Mucosa of rectum (tissue), 2 donors: ENCODE measurements at regions not wholly inside any gene's neighbourhood (a gene's known extent, or its start where the extent isn't known, plus 50 kb on each side); places are given as distances from the start of the nearest gene placed in this dataset.

Source experiments
- H3K27ac ChIP-seq, 2 donors: one replicate each; pipeline ENCODE4 v1.7.0; 2013; ENCODE audit warnings: inconsistent platforms in 2 of 2, low read depth in 2 of 2, low read length in 2 of 2
- H3K27me3 ChIP-seq, 2 donors: one replicate each; pipeline ENCODE4 v1.7.0; 2013; ENCODE audit warnings: low read length in 2 of 2; ENCODE audit not compliant: control insufficient read depth in 2 of 2, insufficient read depth in 2 of 2
- H3K36me3 ChIP-seq, 2 donors: one replicate each; pipeline ENCODE4 v1.7.0; 2013; ENCODE audit warnings: low read length in 2 of 2; ENCODE audit not compliant: control insufficient read depth in 2 of 2, insufficient read depth in 2 of 2
- H3K4me1 ChIP-seq, 2 donors: one replicate each; pipeline ENCODE4 v1.7.0; 2013; ENCODE audit warnings: low read length in 2 of 2, mild to moderate bottlenecking in 1 of 2; ENCODE audit not compliant: control insufficient read depth in 2 of 2, insufficient read depth in 2 of 2
- H3K4me3 ChIP-seq, 2 donors: one replicate each; pipeline ENCODE4 v1.7.0; 2013; ENCODE audit warnings: low read length in 2 of 2
- H3K9ac ChIP-seq, 2 donors: one replicate each; pipeline ENCODE4 v1.7.0; 2013; ENCODE audit warnings: low read length in 2 of 2, low read depth in 1 of 2, mild to moderate bottlenecking in 1 of 2
- H3K9me3 ChIP-seq, 2 donors: one replicate each; pipeline ENCODE4 v1.7.0; 2013; ENCODE audit warnings: low read length in 2 of 2; ENCODE audit not compliant: control insufficient read depth in 2 of 2
- donor health status: healthy.
- donor health status: Normal muscosa, but diverticular disease.

GRCh38 chr9:116087246-116087645 is 66.3 kb upstream of the PAPPA start:
- no peaks in the 10 kb centered on the region for H3K27me3 ChIP-seq
- H3K9me3 ChIP-seq: no peaks in the 10 kb centered on the region
- H3K9ac ChIP-seq: no peak overlapping the region
- no peaks in the 10 kb centered on the region for H3K36me3 ChIP-seq
- no peak overlapping the region for H3K27ac ChIP-seq
- no peaks in the 10 kb centered on the region for H3K4me1 ChIP-seq
- H3K4me3 ChIP-seq: no peak overlapping the region

DNA sequence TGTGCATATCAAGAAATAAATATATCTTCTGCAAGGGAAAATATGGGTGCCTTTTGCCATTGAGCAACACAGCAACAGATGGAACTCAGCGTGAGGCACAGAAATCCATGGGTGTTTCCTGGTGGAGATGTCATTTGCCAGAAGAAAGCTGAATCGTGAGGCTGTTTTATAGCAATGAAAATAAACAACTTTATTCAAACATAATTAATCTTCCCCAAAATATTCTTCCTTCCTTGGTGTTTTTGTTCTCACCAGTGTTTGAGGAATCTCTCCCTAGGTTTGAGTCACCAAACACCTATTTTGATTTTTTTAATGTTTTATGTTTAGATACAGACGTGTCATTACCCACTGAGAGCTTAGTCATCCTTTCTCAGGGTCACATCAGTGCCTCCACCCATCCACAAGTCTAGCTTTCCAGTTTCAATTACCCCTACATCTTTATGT is 65.8 kb upstream of the PAPPA start:
- H3K9me3 ChIP-seq: no peaks in the 10 kb centered on the region
- H3K27me3 ChIP-seq: no peaks in the 10 kb centered on the region
- H3K9ac ChIP-seq: no peak overlapping the region
- H3K36me3 ChIP-seq: no peaks in the 10 kb centered on the region
- no peak overlapping the region for H3K27ac ChIP-seq
- no peak overlapping the region for H3K4me3 ChIP-seq
- no peaks in the 10 kb centered on the region for H3K4me1 ChIP-seq

- Histone ChIP-seq H3K27me3 (no peaks in the 10 kb centered on the region), H3K27ac (no peak overlapping the region), H3K9ac (no peak overlapping the region), H3K4me1 (no peaks in the 10 kb centered on the region), H3K9me3 (no peaks in the 10 kb centered on the region), H3K36me3 (no peaks in the 10 kb centered on the region), H3K4me3 (no peak overlapping the region)
Observed at GRCh38 chr9:116088396-116088795, 65.2 kb upstream of the PAPPA start.

DNA sequence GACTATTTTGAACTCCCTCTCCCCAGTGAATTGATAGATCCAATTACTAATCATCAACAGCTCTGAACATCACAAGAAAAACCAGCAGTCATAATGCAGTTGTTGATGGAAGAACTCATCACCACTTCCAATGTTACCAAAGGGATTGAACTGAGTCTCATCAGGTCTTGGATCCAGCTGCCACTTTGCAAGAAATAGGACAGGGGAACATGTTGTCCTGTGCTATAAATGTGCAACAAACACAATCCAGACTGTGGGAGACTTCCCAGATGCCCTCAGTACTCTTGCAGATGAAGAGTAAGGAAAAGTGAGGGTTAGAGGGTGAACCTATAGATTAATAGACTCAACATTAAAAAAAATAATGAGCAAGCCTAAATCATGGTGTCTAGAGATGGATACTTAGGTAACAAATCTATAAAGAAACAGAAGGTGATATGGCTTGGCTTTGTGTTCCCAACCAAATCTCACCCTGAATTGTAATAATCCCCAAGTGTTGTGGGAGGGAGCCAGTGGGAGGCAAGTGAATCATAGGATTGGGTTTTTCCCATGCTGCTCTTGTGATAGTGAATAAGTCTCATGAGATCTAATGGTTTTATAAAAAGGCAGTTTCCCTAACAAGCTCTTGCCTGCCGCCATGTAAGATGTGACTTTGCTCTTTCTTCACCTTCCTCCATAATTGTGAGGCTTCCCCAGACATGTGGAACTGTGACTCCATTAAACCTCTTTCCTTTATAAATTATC is 63.4 kb upstream of the PAPPA start:
- Histone ChIP-seq H3K36me3 (no peaks in the 10 kb centered on the region), H3K9me3 (no peaks in the 10 kb centered on the region), H3K4me3 (no peak overlapping the region), H3K27me3 (no peaks in the 10 kb centered on the region), H3K27ac (no peak overlapping the region), H3K4me1 (no peaks in the 10 kb centered on the region), H3K9ac (no peak overlapping the region)

DNA sequence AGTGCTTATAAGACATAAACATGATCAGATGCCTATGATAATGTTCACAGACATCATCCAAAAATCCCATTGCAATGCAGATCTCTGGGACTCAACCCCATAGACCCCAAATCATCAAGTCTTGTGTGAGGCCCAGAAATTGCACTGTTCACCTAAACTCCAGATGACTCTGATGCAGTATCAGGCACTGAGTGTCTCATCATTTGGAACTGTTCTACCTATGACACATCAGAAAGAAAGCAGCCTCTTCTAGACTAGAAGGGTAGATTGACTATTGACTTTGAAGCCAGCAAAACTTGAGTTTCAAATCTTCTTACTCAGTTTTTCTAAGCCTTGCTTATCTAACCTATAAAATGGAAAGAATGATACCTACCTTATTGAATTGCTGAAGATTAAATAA is 58.7 kb upstream of the PAPPA start:
- Histone ChIP-seq H3K9me3 (no peaks in the 10 kb centered on the region), H3K27me3 (no peaks in the 10 kb centered on the region), H3K36me3 (no peaks in the 10 kb centered on the region), H3K4me1 (no peaks in the 10 kb centered on the region), H3K9ac (no peak overlapping the region), H3K4me3 (no peak overlapping the region), H3K27ac (no peak overlapping the region)

- no peaks in the 10 kb centered on the region for H3K36me3 ChIP-seq
- H3K27me3 ChIP-seq: no peaks in the 10 kb centered on the region
- no peak overlapping the region for H3K27ac ChIP-seq
- H3K9me3 ChIP-seq: no peaks in the 10 kb centered on the region
- no peak overlapping the region for H3K4me3 ChIP-seq
- H3K4me1 ChIP-seq: no peaks in the 10 kb centered on the region
- H3K9ac ChIP-seq: no peak overlapping the region
Observed at GRCh38 chr9:116095403-116095802, 58.2 kb upstream of the PAPPA start.

GRCh38 chr9:116096046-116096445 is 57.5 kb upstream of the PAPPA start:
- H3K4me1 ChIP-seq: no peaks in the 10 kb centered on the region
- H3K4me3 ChIP-seq: no peak overlapping the region
- H3K9ac ChIP-seq: no peak overlapping the region
- no peaks in the 10 kb centered on the region for H3K27me3 ChIP-seq
- H3K9me3 ChIP-seq: no peaks in the 10 kb centered on the region
- no peaks in the 10 kb centered on the region for H3K36me3 ChIP-seq
- H3K27ac ChIP-seq: no peak overlapping the region

DNA sequence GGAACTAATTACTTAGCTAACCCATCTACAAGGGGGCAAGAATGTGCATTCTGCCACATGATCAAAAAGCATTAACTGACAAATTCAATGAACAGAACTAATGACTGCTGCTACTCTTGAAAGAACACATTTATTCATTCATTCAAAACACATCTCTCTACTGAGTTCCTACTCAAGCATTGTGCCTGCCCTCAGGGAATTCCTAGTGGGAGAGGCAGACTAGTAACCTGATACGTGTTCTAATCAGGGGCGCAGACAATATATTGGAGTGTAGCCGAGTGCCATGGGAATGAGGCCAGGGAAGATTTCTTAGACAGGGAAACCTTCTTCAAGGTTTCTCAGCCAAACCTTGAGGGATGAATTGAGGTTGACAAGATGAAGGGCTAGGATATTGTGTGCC is 56.7 kb upstream of the PAPPA start:
- no peak overlapping the region for H3K27ac ChIP-seq
- no peak overlapping the region for H3K4me3 ChIP-seq
- no peaks in the 10 kb centered on the region for H3K9me3 ChIP-seq
- no peaks in the 10 kb centered on the region for H3K36me3 ChIP-seq
- no peaks in the 10 kb centered on the region for H3K27me3 ChIP-seq
- no peak overlapping the region for H3K9ac ChIP-seq
- H3K4me1 ChIP-seq: no peaks in the 10 kb centered on the region

- Histone ChIP-seq H3K27me3 (no peaks in the 10 kb centered on the region), H3K9ac (no peak overlapping the region), H3K4me3 (no peak overlapping the region), H3K36me3 (no peaks in the 10 kb centered on the region), H3K27ac (no peak overlapping the region), H3K9me3 (no peaks in the 10 kb centered on the region), H3K4me1 (no peaks in the 10 kb centered on the region)
Observed at GRCh38 chr9:116098476-116098875, 55.1 kb upstream of the PAPPA start.

GRCh38 chr9:116099821-116100220 is 53.8 kb upstream of the PAPPA start:
- no peak overlapping the region for H3K27ac ChIP-seq
- no peaks in the 10 kb centered on the region for H3K9me3 ChIP-seq
- no peak overlapping the region for H3K4me3 ChIP-seq
- H3K4me1 ChIP-seq: no peaks in the 10 kb centered on the region
- no peak overlapping the region for H3K9ac ChIP-seq
- no peaks in the 10 kb centered on the region for H3K27me3 ChIP-seq
- H3K36me3 ChIP-seq: no peaks in the 10 kb centered on the region
